ENCODE measurements at regions not wholly inside any gene's neighbourhood (a gene's known extent, or its start where the extent isn't known, plus 50 kb on each side); places are given as distances from the start of the nearest gene placed in this dataset.

DNA sequence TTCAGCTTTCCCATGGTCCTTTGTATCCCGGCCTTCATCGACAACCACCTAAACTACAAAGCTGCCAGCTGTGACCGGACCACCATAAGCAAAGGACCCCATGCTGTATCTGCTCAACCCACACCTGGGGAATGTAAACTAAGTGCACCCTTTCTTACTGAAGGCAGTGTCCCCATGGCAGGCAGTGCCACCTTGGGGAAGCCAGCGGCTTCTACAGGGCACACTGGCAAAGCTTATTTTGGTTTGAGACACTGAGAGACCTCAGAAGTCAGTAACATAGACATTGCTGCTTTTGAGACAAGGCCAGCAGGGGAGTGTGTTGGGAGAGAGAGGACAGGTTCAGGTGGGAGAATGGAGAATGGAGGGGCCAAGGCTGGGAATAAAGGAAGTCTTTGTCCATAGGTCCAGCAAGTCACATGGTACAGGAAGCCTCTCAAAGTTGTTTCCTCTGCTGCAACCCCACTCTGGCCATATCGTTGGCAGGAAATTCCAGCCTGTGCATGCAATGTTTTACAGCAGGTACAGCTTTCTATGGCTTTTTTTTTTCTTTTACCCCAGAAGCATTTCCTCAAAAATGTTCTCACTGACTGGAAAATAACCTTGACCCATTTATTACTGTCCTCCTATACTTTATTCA, 85.9 kb upstream of the NPVF start:
- no peak for DNase-seq (ENCODE audit: low read depth)
- H3K4me3 ChIP-seq (ENCODE audit: low read length), result no peak overlapping the region
- TF ChIP-seq, protein P1, sequence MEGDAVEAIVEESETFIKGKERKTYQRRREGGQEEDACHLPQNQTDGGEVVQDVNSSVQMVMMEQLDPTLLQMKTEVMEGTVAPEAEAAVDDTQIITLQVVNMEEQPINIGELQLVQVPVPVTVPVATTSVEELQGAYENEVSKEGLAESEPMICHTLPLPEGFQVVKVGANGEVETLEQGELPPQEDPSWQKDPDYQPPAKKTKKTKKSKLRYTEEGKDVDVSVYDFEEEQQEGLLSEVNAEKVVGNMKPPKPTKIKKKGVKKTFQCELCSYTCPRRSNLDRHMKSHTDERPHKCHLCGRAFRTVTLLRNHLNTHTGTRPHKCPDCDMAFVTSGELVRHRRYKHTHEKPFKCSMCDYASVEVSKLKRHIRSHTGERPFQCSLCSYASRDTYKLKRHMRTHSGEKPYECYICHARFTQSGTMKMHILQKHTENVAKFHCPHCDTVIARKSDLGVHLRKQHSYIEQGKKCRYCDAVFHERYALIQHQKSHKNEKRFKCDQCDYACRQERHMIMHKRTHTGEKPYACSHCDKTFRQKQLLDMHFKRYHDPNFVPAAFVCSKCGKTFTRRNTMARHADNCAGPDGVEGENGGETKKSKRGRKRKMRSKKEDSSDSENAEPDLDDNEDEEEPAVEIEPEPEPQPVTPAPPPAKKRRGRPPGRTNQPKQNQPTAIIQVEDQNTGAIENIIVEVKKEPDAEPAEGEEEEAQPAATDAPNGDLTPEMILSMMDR (IDR thresholded peaks at IDR 0.05; ENCODE audit: insufficient read depth, low read depth, low read length, missing control alignments), result no peak

- peak; percentile 25 for DNase-seq (ENCODE audit: low read depth)
- H3K4me3 ChIP-seq (ENCODE audit: low read length), result no peak overlapping the region
- TF ChIP-seq, protein P1 (IDR thresholded peaks at IDR 0.05; ENCODE audit: insufficient read depth, low read depth, low read length, missing control alignments), result no peak
Measured at GRCh38 chr7:25314731-25315267, 86.5 kb upstream of the NPVF start.

DNA sequence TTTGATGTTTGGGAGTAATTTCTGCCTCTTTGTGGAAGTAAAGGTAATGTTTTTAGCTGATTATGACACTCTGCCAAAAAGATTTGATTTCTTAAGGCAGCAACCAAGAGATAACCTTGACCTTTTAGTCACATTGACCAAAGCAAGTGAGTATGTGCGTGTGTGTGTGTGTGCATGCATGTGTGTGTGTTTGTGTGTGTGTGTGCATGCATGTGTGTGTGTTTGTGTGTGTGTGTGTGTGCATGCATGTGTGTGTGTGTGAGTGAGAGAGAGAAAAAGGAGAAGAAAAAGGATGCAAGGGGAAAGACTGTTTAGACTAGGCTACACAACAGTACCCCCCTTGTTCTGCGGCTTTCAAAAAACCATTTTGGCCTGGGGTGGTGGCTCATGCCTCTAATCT, 88.1 kb upstream of the NPVF start:
- H3K4me3 ChIP-seq (ENCODE audit: low read length), result no peak overlapping the region
- TF ChIP-seq, protein P1 (IDR thresholded peaks at IDR 0.05; ENCODE audit: insufficient read depth, low read depth, low read length, missing control alignments), result no peak
- DNase-seq (ENCODE audit: low read depth), result no peak

DNA sequence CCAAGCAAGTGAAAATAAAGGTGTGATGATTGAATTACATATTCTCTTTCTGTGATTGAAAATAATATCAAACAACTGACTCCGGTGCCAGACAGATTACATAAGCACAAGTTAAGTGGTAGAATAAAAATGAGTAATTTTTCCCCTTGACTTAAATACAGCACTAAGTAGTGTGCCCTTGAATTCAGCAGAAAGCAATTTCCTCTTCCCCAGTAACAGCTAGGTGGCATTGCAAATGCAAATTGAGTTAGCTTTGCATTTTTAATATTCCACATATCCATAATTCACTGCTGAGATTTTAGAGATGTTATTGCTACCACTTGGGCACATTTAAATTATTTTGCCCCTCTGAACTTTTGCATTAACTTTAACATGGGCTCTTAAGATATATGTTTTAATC, 89.8 kb upstream of the NPVF start:
- no peak for DNase-seq (ENCODE audit: low read depth)
- TF ChIP-seq, protein P1 (IDR thresholded peaks at IDR 0.05; ENCODE audit: insufficient read depth, low read depth, low read length, missing control alignments), result no peak
- H3K4me3 ChIP-seq (ENCODE audit: low read length), result no peak overlapping the region

DNA sequence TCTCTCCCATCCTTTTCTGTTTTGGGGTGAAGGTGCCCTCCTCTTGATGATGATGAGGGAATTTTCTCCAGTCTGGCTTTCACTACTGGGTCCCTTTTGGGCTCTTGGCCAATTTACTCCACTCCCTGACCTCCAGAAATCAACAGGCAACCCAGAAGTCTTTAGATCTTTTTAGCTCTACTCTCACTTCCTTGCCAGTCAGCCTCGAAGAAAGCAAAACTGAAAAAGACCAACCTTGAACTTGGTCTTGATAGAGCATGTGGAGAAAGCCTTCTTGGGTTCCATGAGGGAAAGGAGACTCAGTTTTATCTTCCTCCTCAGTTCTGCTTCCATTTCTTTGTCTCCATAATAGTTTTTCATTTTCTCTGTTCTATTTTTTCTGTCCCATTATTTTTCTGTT, 91.4 kb upstream of the NPVF start:
- H3K4me3 ChIP-seq (ENCODE audit: low read length), result no peak overlapping the region
- TF ChIP-seq, protein P1 (IDR thresholded peaks at IDR 0.05; ENCODE audit: insufficient read depth, low read depth, low read length, missing control alignments), result no peak
- no peak for DNase-seq (ENCODE audit: low read depth)

- no peak for DNase-seq (ENCODE audit: low read depth)
- TF ChIP-seq, protein P1 (IDR thresholded peaks at IDR 0.05; ENCODE audit: insufficient read depth, low read depth, low read length, missing control alignments), result no peak
- no peak overlapping the region for H3K4me3 ChIP-seq (ENCODE audit: low read length)
Measured at GRCh38 chr7:25320791-25321190, 92.5 kb upstream of the NPVF start.

DNA sequence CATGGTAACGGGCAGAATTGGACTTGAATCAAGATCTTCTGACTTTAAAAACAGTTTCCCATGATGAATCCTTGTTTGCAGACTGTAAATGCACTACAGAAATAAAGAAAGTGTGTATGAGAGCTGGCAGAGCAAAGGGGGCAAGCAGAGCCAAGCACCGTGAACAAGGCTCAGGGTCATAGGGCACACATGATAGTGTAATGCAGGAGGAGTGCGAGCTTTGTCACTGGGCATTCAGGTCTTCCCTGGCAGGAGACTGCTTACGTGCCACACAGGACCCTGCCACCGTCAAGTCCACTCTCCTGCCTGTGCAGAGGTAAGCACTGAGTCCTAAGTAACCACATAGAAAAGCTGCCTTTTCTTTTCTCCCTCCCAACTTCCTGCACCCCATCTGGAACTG, 93.1 kb upstream of the NPVF start:
- DNase-seq (ENCODE audit: low read depth), result no peak
- TF ChIP-seq, protein P1 (IDR thresholded peaks at IDR 0.05; ENCODE audit: insufficient read depth, low read depth, low read length, missing control alignments), result no peak

More for the DNA sequence above, 93.1 kb upstream of the NPVF start:
- no peak overlapping the region for H3K4me3 ChIP-seq (ENCODE audit: low read length)
